ENCODE measurements at regions not wholly inside any gene's neighbourhood (a gene's known extent, or its start where the extent isn't known, plus 50 kb on each side); places are given as distances from the start of the nearest gene placed in this dataset.

DNA sequence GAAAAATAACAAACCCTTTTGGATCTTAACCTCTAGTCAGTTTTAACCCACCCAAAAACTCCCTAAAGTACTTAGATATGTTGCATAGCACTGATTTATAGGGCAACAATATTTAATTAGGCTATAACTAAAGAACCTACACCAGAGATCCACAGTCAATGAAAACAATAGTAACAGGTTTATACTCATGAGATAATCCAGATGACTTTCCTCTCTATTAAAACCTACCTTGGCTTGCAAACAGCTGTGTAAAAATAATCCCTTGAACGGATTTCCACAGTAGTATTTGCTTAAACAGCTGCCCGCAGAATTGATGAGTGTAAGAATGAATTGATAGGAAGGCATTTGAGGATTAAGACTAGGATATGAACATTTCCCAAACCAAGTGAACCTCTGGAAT is 104.3 kb upstream of the PTPRR start:
- Histone ChIP-seq H3K4me1 (replicated peaks in 1 of 2) (no peaks in the 10 kb centered on the region), H3K27me3 (no peaks in the 10 kb centered on the region), H3K4me3 (no peak overlapping the region), H3K9me3 (replicated peaks in 1 of 3) (no peaks in the 10 kb centered on the region), H3K27ac (no peak overlapping the region), H3K36me3 (replicated peaks in 1 of 2) (no peaks in the 10 kb centered on the region)
- 75 to 90% (median 81%) methylated on average over 2 of the region's 2 CpGs for WGBS, 4 donors
- intact Hi-C loops (cut with DNase I): no loop called here
- DNase-seq: no peak
- TF ChIP-seq, protein P1, sequence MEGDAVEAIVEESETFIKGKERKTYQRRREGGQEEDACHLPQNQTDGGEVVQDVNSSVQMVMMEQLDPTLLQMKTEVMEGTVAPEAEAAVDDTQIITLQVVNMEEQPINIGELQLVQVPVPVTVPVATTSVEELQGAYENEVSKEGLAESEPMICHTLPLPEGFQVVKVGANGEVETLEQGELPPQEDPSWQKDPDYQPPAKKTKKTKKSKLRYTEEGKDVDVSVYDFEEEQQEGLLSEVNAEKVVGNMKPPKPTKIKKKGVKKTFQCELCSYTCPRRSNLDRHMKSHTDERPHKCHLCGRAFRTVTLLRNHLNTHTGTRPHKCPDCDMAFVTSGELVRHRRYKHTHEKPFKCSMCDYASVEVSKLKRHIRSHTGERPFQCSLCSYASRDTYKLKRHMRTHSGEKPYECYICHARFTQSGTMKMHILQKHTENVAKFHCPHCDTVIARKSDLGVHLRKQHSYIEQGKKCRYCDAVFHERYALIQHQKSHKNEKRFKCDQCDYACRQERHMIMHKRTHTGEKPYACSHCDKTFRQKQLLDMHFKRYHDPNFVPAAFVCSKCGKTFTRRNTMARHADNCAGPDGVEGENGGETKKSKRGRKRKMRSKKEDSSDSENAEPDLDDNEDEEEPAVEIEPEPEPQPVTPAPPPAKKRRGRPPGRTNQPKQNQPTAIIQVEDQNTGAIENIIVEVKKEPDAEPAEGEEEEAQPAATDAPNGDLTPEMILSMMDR (IDR thresholded peaks at IDR 0.05): no peak
- no peak for TF ChIP-seq POLR2A (IDR thresholded peaks at IDR 0.05)

DNA sequence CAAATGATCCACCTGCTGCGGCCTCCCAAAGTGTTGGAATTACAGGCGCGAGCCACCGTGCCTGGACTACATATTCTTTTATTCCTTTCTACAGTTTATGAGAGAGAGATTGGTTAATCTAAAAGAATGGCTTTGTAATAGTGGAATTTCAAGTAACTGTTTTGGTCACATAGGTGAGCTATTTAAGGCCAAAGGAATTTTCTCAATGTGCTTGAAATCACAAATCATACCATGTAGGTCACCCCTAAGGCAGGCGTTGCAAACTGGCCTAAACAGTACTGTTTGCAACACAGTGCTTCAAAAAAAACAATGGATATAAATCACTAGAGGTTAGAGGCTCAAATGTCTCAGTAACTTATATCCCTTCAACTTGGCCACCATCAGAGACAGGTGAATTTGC is 103.7 kb upstream of the PTPRR start:
- WGBS, 4 donors: 78 to 94% (median 85%) methylated on average over 5 of the region's 5 CpGs

DNA sequence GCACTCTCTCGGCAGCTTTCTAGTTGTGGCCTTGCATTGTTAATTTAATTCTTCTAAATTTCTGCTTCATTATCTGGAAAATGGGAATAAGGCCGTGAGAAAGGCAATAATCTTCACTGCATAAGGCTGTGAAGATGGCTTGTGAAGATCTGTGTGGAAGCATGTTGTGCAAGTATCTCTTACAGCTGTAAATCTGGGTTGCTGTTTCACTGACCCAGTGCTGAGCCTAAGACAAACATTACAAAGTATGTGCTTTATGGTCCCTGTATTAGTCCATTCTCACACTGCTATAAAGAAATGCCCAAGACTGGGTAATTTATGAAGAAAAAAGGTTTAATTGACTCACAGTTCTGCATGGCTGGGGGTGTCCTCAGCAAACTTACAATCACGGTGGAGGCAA is 101.0 kb upstream of the PTPRR start:
- H3K27ac ChIP-seq: no peak overlapping the region
- intact Hi-C loops (cut with DNase I): no loop called here
- H3K4me3 ChIP-seq: no peak overlapping the region
- H3K27me3 ChIP-seq: no peaks in the 10 kb centered on the region
- TF ChIP-seq, protein P1 (IDR thresholded peaks at IDR 0.05): no peak
- TF ChIP-seq POLR2A (IDR thresholded peaks at IDR 0.05): no peak
- H3K36me3 ChIP-seq (replicated peaks in 1 of 2): no peaks in the 10 kb centered on the region
- DNase-seq: no peak
- no peaks in the 10 kb centered on the region for H3K4me1 ChIP-seq (replicated peaks in 1 of 2)
- H3K9me3 ChIP-seq (replicated peaks in 1 of 3): peaks cover 0 to 4% (median 0%) of the 10 kb centered on the region in 3 donors
- 63 to 81% (median 72%) methylated on average over 3 of the region's 3 CpGs for WGBS, 4 donors

More for the DNA sequence above, 103.7 kb upstream of the PTPRR start:
- intact Hi-C loops (cut with DNase I): no loop called here
- TF ChIP-seq, protein P1 (IDR thresholded peaks at IDR 0.05): no peak
- TF ChIP-seq POLR2A (IDR thresholded peaks at IDR 0.05): no peak
- H3K4me3 ChIP-seq: no peak overlapping the region
- no peaks in the 10 kb centered on the region for H3K9me3 ChIP-seq (replicated peaks in 1 of 3)
- H3K36me3 ChIP-seq (replicated peaks in 1 of 2): no peaks in the 10 kb centered on the region
- no peaks in the 10 kb centered on the region for H3K4me1 ChIP-seq (replicated peaks in 1 of 2)
- no peaks in the 10 kb centered on the region for H3K27me3 ChIP-seq
- DNase-seq: no peak
- H3K27ac ChIP-seq: no peak overlapping the region

DNA sequence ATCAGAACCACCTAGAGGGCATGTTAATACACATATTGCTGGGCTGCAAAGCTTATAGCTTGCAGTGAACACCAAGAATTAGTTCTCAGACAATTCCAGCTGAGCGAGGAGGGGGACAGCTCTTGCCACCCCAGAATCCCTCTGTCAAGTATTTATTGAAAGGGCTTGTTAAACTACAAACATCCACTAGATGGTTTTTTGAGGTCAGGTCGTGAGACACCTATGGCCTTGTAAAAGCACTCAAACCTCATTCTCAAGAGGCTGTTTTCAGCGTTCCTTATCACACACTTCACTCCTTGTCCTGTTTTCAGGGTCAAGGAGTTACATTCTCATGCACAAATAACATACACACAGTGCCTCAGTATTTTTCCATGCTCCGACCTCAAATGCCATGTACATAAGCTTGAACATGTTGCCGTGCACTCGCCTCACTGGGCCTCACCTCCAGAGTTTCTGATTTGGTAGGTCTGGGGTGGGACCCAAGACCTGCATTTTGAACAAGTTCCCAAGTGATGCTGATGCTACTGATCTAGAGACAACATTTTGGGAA is 98.8 kb upstream of the PTPRR start:
- 70 to 79% (median 76%) methylated on average over 6 of the region's 6 CpGs for WGBS, 4 donors
- TF ChIP-seq POLR2A (IDR thresholded peaks at IDR 0.05): no peak
- TF ChIP-seq, protein P1 (IDR thresholded peaks at IDR 0.05): no peak
- intact Hi-C loops (cut with DNase I): loop anchor here in 1 of 2 donors (10.0 kb wide), 1 partner anchor 285 kb away; no protein-coding TSS in a partner anchor
- no peak overlapping the region for H3K4me3 ChIP-seq
- H3K27ac ChIP-seq: no peak overlapping the region
- H3K4me1 ChIP-seq (replicated peaks in 1 of 2): no peaks in the 10 kb centered on the region
- peaks cover 0 to 4% (median 0%) of the 10 kb centered on the region in 3 donors for H3K9me3 ChIP-seq (replicated peaks in 1 of 3)
- DNase-seq: no peak
- no peaks in the 10 kb centered on the region for H3K36me3 ChIP-seq (replicated peaks in 1 of 2)
- H3K27me3 ChIP-seq: no peaks in the 10 kb centered on the region

Measured in adrenal gland (tissue), 9 donors.